Fibroblast of upper back skin (primary cell): ENCODE measurements at regions not wholly inside any gene's neighbourhood (a gene's known extent, or its start where the extent isn't known, plus 50 kb on each side); places are given as distances from the start of the nearest gene placed in this dataset.

Source experiments
- DNase-seq: peaks from one replicate; pipeline ENCODE4 v3.0.0-alpha.2; 2013

DNA sequence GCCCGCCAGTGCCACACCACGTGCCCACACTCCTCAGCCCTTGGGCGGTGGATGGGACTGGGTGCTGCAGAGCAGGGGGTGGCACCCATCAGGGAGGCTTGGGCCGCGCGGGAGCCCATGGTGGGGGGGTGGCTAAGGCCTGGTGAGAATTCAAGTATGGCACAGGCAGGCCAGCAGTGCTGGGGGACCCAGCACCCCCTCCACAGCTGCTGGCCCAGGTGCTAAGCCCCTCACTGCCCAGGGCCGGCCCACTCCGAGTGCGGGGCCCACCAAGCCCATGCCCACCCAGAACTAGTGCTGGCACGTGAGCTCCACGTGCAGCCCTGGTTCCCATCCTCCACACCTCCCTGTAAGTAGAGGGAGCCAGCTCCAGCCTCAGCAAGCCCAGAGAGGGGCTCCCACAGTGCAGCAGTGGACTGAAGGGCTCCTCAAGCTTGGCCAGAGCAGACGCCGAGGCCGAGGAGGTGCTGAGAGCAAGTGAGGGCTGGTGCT lies 1091.1 kb upstream of the GJE1 start:
- DNase-seq, result no peak

DNA sequence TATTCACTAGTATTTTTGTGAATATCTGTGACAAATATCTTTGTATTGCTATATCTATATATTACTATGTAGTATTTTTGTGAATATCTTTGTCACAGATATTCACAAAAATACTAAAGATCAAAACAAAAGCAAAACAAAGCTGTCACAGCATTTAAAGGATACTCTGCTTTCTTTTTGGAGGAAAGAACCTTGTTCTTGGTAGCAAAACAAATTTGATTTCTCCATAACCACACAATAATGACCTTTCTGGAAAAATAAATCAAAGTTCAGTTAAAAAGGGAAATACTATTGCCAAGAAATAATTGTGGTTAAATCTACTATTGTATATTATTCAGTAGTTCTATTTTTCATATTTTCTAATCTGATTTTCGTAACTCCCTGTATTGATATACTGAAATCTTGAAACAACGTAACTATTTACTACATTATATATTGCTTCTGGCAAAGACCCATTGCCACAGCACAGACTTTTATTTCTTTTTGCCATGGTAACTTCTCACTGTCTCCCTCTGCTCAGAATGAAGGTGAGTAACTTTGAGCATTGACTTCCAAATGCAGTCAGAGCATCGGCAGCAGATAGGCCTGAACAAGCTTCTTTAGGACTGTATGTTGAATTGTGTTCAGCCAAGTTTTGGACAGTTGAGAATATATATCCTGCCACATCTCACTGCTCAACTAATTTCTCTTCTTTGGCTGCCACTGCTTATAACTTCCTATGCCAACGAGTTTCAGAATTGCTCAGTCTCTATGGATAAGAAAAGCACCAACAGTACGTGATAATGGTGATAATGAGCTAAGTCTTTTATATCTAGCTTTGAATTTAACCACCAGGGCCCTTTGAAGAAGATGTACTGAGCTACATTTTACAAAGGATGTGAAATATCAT lies 1097.2 kb upstream of the GJE1 start:
- DNase-seq, result no peak

DNA sequence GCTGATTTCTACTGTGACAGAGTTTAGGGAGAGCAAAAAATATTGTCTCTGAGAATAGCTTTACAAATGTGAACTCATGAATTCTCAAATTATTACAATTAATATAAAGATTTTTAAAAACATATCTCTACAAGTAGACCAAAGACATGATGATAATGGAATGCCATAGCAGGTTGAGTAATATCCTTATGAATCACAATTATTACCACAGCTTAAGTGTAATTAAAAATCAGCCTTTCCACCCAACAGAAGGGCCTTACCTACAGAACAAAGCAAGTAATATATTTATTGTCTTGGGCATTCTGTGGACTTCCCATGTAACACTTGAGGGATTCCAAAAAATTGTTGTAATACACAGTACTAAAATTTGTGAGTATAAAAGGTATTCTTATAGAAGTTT lies 1099.6 kb upstream of the GJE1 start:
- no peak for DNase-seq

DNA sequence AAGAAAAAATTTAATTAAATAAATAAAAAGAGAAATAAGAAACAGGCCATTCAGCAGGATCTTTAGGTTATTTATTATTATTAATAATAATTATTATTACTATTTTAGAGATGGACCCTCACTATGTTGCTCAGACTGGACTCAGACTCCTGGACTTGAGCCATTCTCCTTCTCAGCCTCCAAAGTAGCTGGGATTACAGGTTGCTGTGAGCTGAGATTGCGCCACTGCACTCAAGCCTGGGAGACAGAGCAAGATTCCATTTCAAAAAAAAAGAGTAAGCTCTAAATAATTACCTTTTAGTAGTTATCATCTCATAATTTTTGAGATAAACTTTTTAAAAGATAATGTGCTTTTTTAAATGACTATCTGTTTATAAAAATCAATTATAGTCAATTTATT lies 1102.8 kb upstream of the GJE1 start:
- DNase-seq, result no peak

DNA sequence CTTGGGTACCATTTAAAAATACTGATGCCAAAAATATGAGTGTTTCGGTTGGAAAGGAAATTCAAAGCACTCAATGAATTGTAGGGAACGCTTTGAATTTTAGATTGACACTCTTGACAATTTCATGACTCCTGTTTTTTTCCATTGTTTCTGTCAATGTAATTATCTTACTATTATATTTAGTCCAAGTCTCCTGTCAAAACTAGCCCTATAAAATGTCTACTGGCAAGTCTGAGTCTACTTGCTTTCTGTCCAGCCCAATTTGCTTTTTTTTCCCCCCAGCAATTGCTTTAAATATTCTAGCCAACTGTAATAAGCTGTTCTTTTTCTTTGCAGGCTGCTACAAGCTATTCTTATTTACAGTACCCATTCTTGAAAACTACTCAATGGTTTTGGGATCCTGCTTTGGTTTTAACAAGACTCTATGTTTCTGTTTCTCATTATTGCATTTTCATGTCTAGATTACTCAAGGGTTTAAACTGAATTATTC lies 1103.9 kb upstream of the GJE1 start:
- DNase-seq, result no peak

DNA sequence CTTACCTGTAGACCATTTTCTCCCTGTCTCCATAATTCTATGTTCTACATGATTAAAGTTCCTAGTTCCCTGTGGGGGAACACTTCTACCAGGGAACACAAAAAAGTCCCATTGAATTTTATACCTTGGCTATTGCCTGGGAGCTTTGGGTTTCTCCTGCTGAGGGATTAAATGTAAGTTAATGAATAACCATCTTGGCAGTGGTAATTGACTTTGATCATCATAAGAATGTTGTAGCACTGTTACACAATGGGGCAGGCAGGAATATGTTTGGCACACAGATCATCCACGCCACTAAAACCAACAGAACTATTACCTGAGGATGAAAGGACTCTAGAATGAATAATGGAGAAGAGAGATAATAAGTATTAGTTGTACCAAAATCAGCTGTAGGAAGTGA lies 1106.2 kb upstream of the GJE1 start:
- no peak for DNase-seq

DNA sequence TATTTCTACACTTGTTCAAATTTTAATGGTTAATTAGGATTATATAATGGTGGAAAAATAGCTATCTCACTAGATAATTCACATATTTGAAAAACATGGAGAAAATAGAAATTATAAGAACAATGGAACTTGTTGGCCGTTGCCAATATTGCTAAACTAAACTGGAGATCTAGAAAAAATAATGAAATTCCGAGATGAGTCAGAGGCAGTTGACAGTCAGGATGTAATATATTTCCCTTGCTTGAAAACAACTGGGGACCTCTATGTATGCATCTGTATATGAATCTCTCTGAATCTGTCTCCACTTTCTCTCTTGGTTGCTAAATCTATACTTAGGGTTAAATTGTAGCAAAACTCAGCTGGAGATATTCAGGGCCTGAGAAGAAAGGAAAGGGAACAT lies 1108.2 kb upstream of the GJE1 start:
- DNase-seq, result peak; percentile 39

DNA sequence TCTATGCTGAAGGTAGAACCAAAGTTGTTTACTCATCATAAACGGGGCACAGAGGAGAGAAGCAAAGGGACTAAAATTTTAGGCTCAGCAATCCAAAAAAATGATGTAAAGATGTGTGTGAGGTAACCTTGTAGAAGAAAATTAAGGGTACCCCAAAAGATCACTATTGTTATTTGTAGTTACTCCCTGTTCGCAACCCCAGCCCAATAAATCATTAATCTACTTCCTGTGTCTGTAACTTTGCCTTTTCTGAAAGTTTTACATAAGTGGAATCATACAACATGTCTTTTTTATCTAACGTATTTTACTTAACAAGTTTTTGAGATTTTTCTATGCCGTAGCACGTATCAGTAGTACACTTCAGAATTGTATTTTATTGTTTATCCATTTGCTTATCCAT lies 1114.8 kb upstream of the GJE1 start:
- no peak for DNase-seq

DNA sequence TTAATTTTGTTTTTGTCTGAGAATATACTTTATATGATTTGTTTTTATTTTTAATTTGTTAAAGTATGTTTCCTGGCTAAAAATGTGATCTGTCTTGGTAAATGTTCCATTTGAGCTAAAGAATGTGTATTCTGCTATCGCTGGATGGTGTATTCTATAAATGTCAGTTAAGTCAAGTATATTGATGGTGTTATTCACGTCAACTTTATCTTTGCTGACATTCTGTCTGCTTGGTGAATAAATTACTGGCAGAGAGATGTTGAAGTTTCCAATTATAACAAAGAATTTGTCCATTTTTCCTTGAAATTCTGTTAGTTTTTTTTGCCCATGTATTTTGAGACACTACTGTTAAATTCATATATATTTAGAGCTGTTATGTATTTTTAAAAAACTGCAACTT lies 1131.8 kb upstream of the GJE1 start:
- DNase-seq, result no peak

DNA sequence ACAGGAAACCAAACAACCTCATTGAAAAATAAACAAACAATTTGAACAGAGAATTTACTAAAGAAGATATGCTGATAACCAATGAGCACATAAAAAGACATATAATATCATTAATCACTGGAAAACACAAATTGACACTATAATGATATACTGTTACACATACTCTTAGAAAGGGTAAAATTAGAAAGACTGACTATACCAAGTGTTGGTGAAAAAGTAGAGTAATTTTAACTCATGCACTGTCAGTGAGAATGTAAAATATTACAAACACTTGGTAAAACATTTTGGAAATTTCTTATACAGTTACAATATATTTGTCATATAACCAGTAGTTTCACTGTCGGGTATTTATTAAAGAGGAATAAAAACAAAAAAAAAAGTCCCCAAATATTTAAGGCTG lies 1139.2 kb upstream of the GJE1 start:
- no peak for DNase-seq

DNA sequence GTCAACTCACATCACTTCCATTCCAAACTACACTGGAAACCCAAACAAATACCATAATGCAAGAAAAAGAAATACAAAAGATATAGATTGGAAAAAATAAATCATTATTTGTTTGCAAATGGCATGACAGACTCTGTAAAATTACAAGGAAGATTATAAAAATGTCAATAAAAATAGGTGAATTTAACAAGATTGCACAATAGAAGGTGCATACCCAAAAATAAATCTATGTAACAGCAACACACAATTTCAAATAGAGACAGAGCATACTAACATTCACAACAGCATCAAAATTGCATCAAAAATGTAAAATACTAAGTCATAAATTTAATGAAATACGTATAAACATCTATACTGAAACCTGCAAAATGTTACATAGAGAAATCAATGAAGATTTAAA lies 1140.0 kb upstream of the GJE1 start:
- DNase-seq, result no peak

DNA sequence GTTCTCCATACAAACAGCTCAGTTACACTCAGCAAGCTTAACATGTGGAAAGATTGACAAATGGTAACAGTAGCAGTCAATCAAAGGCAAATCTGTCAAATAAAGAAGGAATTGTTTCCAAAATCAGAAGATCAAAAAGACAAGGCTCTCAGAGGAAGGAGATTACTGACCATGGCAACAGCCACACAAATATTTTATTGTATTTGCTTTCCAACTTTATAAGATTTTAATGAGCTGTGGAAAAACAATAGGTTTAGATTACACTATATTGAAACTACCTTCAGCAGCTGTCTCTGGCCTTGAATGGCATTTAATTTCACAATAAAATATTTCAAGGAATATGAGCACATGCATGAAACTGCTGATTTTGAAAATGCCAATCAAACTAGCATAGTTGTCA lies 1143.9 kb upstream of the GJE1 start:
- DNase-seq, result peak; percentile 3

DNA sequence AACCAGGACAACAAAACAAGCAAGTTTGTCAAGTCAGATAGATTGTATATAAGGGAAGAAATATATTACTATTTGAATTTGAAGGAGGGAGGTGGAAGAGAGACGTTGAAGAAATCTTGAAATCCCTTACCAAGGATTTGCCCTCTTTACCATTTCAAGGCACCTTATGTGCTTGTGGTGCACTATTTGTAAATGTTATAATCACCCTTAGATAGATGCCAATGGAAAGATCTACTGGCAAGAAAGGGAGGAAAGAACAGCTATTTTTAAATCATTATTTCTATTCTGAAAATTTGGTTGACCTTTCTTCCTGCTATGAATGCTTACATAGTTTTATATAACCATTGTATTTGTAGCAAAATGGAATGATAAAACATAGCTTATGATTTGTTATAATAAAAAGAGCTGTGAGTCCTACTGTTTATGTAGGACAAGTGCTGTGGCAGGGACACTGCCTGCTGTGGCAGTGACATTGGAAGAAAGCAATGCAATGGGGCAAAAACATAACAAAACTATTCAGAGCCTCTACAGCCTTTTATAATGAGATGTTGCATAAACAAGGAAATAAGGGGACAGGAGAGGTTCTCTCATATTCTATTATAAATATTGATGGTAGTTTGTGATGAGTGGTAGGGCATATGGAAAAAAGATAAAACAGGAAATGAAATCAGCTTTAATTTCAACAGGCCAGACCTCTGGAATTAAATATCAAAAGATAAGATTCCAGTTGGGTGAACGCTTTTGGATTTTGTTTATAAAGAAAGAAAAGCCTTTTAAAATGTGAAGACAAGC lies 1145.2 kb upstream of the GJE1 start:
- no peak for DNase-seq

DNA sequence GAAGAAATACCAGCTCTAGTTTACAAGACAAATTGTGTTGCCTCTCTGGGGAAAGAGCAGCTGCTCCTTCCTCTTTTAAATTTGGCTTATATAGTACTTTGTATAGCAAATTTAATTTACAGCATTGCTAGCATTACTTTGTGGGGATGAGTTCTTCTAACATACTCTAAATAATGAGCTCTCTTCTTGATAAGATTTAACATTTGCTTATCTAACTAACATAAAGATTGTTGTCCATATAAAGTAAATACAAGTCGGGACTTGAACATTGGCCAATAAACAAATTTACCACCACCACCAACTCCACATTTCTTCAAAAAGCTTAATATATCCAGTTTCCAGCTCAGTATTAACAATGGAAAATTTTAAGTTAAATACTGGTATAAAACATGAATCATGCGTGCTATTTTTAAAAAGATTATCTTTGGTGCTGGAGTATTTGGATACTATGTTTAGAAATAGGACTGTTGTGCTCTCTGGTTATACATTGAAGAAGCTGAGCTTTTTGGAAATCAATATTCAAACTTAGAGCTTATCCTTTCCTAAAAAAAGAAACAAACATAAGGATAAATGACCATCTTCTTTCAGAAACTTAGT lies 1146.9 kb upstream of the GJE1 start:
- DNase-seq, result no peak

DNA sequence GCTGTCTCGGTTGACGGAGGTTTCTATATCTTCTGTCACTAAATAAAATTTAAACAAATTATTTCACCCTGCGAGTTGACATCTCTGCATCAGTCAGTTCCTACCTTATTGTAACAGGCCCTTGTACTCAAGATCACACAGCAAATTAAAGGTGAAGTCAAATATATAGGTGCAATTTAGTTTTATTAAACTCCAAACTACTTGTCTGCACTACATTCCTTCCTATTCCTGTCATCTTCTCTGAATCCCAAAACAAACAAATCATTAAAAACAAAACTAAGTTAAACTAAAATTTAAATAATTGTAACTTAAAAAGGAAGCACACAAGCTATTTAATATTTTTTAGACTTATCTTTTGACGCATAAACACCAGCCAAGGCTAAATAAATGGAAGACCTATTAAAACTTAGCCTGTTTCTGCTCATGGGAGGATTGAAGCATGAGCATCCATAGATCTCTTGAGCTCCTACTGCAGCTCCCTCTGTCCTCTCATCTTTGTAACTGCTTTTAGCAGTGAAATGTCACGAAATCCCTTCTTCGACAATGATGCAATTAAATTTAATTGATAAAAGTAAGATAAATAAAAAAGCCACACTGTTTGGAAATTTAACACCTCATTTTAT lies 1152.3 kb upstream of the GJE1 start:
- DNase-seq, result no peak

DNA sequence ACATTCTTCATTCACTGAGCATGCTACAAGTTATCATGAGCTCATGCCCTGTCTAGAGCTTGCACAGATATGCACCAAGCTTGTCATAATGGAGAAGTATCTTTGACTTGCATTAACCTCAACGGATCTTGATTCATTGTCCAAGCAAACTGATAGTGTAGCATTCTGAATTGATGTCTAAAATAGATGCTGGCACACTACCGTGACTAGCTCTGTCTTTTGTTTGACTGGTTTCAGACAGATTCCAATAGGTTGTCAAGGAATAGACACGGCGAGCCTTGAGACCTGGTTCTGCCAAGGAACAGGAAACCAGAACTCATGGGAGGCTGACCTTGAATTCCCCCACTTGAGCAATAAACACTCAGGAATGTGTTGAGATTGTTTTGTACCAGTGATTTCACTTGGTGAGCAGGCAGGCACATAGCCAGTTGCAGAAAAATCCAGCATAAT lies 1153.1 kb upstream of the GJE1 start:
- peak; percentile 80 for DNase-seq

DNA sequence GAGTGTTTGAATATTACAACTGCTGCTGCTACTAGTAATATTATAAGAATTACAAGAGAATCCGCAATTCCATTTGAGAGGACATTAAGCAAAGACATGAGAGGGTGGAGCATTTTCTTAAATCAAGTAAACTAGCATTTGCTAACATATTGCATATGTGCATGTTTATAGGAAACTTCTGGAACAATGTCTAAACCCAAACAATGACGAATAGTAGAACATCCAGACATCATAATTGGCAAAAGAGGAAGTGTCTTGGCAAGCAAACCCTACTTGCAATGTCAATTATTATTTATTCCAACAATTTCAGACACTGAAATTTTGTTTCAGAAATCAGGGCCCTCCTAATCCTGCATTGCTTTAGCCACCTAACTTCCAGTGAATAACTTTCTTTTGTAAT lies 1155.3 kb upstream of the GJE1 start:
- DNase-seq, result peak; percentile 48

DNA sequence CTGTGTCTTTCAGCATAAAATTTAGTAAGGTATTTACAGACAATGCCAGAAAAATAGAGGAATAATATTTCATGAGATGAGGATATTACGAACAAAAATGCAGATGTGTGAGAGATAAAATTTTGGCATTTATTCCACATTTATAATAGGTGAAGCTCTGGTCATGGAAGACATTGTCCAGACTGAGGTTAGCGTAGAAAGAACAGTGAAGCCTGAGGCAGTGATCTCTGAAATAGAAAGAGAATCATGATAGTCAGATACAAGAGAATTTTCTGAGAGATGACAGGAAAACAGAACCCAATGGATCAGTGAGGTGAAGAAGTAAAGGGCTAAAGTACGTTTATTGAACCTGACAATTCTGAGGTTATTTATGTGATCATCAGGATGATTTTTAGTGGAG lies 1155.9 kb upstream of the GJE1 start:
- no peak for DNase-seq

DNA sequence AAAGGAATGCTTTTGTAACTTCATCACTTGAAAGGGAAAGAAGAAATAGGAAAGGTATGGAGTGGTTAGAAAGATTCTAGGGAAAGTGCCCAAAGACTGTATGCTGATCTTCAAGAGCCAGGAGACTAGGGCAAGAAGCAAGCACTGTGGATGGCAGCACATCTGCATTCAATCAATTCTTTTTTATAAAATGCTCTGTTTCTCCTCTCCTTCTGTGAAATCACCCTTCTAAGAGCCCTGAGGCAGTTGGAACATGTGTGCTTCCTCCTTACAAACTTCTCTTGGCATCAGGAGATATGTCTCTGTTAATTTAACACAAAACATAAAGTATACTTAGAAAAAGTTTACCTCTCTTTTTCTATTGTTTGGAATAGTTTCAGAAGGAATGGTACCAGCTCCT lies 1162.2 kb upstream of the GJE1 start:
- DNase-seq, result peak; percentile 30

DNA sequence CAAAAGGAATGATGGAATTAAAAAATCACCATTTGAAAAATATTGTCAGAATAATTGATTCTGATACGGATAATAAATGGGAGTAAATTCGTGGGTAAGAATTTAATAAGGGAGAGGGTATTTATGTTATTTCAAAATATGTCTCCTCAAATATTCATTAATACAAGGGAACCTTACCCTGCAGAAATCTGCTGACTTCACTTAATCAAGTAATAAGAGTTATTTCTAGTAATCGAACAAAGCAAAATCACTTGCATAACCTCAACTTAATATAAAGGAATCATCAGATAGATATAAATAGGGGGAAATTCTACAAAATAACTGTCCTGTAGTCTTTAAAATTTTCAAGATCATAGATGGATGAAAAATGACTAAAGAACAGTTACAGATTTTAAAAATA lies 1164.7 kb upstream of the GJE1 start:
- no peak for DNase-seq

DNA sequence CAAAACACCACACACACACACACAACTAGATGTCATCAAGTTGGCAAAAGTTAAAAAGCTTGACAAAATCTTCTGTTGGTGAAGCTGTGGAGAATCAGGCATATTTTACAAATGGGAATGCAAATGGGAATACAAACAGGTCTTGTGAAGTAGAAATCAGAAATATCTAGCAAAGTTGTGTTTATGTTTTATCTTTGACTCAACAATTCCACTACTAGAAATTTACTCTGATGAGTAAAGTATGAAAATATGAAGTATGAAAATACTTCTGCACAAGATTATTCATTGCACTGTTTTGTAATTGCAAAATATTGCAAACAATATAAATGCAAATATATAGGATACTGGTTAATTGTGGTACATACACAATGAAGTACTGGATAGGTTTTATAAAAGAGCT lies 1166.0 kb upstream of the GJE1 start:
- no peak for DNase-seq

DNA sequence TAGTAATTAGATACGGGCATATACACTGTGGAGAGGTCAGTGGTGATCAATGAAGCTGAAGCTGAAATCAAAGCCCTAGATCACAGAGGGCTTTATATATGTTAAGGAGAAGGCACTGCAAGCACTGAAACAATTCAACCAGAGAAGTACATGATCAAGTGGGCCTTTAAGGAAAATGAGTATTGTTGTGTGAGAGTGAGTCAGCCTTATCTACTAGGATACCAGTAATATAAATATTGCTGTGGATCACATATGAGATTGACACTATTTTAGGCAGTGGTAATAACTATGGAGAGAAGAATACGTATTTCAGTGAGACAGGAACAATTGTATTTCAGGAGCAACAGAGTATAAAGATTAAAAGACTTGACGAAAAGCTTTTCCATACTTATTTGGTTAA lies 1172.2 kb upstream of the GJE1 start:
- no peak for DNase-seq

DNA sequence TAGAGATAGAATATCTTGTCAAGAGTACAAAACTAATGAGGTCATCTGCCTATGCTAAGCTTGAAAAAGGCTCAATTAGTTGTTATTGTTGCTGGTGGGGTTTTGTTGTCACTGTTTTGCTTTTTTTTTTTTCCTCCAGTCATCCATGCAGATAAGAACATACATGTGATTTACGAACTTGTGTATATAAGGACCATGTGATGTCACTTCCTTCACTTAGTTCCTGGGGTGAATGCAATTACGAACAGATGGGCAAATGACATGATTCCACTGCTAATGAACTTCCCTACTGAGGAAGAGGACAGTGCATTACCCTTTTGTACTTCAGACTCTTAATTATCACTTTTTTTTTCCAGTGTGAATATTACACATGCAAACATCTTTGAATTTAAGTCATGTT lies 1175.3 kb upstream of the GJE1 start:
- no peak for DNase-seq
